Astrocyte (in vitro differentiated cells and primary cell): ENCODE measurements at regions not wholly inside any gene's neighbourhood (a gene's known extent, or its start where the extent isn't known, plus 50 kb on each side); places are given as distances from the start of the nearest gene placed in this dataset.

Source experiments
- EZH2 ChIP-seq: IDR thresholded peaks from 2 replicates; pipeline ENCODE4 v1.6.1; 2012; ENCODE audit warnings: mild to moderate bottlenecking, low read length, inconsistent platforms; ENCODE audit not compliant: insufficient read depth
- TF ChIP-seq, protein P1 (sequence below): IDR thresholded peaks from 2 replicates; pipeline ENCODE4 v1.5.1; 2011; ENCODE audit warnings: low read depth, mild to moderate bottlenecking, inconsistent platforms, low read length, moderate library complexity; ENCODE audit not compliant: insufficient read depth

DNA sequence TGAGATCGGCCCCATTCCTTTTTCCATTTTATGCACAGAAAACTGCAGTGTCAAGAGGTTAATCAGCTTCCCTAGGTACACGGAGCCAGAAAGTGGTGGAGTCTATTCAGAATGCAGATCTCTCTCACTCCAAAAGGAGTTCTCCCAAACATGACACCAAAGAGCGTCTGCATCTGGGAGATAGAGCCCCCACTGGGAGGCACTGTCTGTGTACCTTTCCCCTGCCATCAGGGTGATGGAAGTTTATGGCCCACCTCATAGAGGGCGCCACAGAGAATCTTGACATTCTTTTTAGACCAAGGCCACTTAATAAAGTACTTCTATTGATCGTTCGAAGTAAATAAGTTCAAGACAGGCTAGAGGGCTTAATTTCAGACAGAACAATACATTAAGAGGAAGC is 493.7 kb upstream of the ERCC4 start:
- TF ChIP-seq, protein P1, sequence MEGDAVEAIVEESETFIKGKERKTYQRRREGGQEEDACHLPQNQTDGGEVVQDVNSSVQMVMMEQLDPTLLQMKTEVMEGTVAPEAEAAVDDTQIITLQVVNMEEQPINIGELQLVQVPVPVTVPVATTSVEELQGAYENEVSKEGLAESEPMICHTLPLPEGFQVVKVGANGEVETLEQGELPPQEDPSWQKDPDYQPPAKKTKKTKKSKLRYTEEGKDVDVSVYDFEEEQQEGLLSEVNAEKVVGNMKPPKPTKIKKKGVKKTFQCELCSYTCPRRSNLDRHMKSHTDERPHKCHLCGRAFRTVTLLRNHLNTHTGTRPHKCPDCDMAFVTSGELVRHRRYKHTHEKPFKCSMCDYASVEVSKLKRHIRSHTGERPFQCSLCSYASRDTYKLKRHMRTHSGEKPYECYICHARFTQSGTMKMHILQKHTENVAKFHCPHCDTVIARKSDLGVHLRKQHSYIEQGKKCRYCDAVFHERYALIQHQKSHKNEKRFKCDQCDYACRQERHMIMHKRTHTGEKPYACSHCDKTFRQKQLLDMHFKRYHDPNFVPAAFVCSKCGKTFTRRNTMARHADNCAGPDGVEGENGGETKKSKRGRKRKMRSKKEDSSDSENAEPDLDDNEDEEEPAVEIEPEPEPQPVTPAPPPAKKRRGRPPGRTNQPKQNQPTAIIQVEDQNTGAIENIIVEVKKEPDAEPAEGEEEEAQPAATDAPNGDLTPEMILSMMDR = no peak
- TF ChIP-seq EZH2 = no peak
